ENCODE measurements at regions not wholly inside any gene's neighbourhood (a gene's known extent, or its start where the extent isn't known, plus 50 kb on each side); places are given as distances from the start of the nearest gene placed in this dataset.
"Not testable (repeated sequence)": the region's sequence is repeated elsewhere in the genome, so short reads cannot be mapped to it uniquely, and the experiment has no call there.

- DNase-seq (ENCODE audit: low read depth in 2 of 2), result no peak
Observed at GRCh38 chr6:135605278-135605790, 107.8 kb upstream of the AHI1 start.

- DNase-seq (ENCODE audit: low read depth in 2 of 2), result no peak
Observed at GRCh38 chr6:135606392-135606791, 108.9 kb upstream of the AHI1 start.

GRCh38 chr6:135608031-135608430 lies 110.5 kb upstream of the AHI1 start:
- no peak for DNase-seq (ENCODE audit: low read depth in 2 of 2)

- not testable (repeated sequence) for DNase-seq (ENCODE audit: low read depth in 2 of 2)
Observed at GRCh38 chr6:135610192-135610591, 112.7 kb upstream of the AHI1 start.

- DNase-seq (ENCODE audit: low read depth in 2 of 2), result no peak
Observed at GRCh38 chr6:135616655-135617054, 119.1 kb upstream of the AHI1 start.

- DNase-seq (ENCODE audit: low read depth in 2 of 2), result no peak
Observed at GRCh38 chr6:135617222-135617621, 119.7 kb upstream of the AHI1 start.

GRCh38 chr6:135622081-135622480 lies 124.5 kb upstream of the AHI1 start:
- no peak for DNase-seq (ENCODE audit: low read depth in 2 of 2)

GRCh38 chr6:135623979-135624378 lies 126.4 kb upstream of the AHI1 start:
- DNase-seq (ENCODE audit: low read depth in 2 of 2), result no peak

- no peak for DNase-seq (ENCODE audit: low read depth in 2 of 2)
Observed at GRCh38 chr6:135624402-135625295, 127.1 kb upstream of the AHI1 start.

GRCh38 chr6:135626001-135626400 lies 128.5 kb upstream of the AHI1 start:
- DNase-seq (ENCODE audit: low read depth in 2 of 2), result not testable (repeated sequence)

GRCh38 chr6:135627092-135627715 lies 129.7 kb upstream of the AHI1 start:
- no peak for DNase-seq (ENCODE audit: low read depth in 2 of 2)

- no peak for DNase-seq (ENCODE audit: low read depth in 2 of 2)
Observed at GRCh38 chr6:135630789-135631376, 133.3 kb upstream of the AHI1 start.

GRCh38 chr6:135631821-135632220 lies 134.3 kb upstream of the AHI1 start:
- DNase-seq (ENCODE audit: low read depth in 2 of 2), result no peak

GRCh38 chr6:135633573-135633972 lies 136.0 kb upstream of the AHI1 start:
- no peak for DNase-seq (ENCODE audit: low read depth in 2 of 2)

- DNase-seq (ENCODE audit: low read depth in 2 of 2), result no peak
Observed at GRCh38 chr6:135637701-135638100, 140.2 kb upstream of the AHI1 start.

GRCh38 chr6:135638108-135638507 lies 140.6 kb upstream of the AHI1 start:
- no peak for DNase-seq (ENCODE audit: low read depth in 2 of 2)

GRCh38 chr6:135640048-135640447 lies 142.5 kb upstream of the AHI1 start:
- no peak for DNase-seq (ENCODE audit: low read depth in 2 of 2)

- no peak for DNase-seq (ENCODE audit: low read depth in 2 of 2)
Observed at GRCh38 chr6:135640449-135641111, 143.0 kb upstream of the AHI1 start.

- DNase-seq (ENCODE audit: low read depth in 2 of 2), result no peak
Observed at GRCh38 chr6:135642912-135643311, 145.4 kb upstream of the AHI1 start.

GRCh38 chr6:135644394-135644793 lies 146.9 kb upstream of the AHI1 start:
- DNase-seq (ENCODE audit: low read depth in 2 of 2), result no peak

GRCh38 chr6:135647521-135647920 lies 150.0 kb upstream of the AHI1 start:
- no peak for DNase-seq (ENCODE audit: low read depth in 2 of 2)

Data from stimulated activated CD4-positive, alpha-beta T cell treated with anti-CD3 and anti-CD28 coated beads, Interleukin-12 subunit alpha, Interleukin-12 subunit beta, amount 100 ng/mL, for 24 hours (primary cell).